Psoas muscle (tissue), 7 donors: ENCODE measurements at regions not wholly inside any gene's neighbourhood (a gene's known extent, or its start where the extent isn't known, plus 50 kb on each side); places are given as distances from the start of the nearest gene placed in this dataset.

Experiments
- ATAC-seq, 4 donors: fragments of 200-7000 bp; cut with Tn5 transposase; one replicate each; pipeline ENCODE4 v1.9.1; 2020; ENCODE audit warnings: moderate library complexity in 3 of 4, mild to moderate bottlenecking in 2 of 4
- DNase-seq, 2 donors: peaks; one replicate each; pipeline ENCODE4 v3.0.0-alpha.2; 2020
- H3K27ac ChIP-seq: fragments of 200-600 bp; one replicate; pipeline ENCODE4 v1.8.0; 2022
- H3K27me3 ChIP-seq, 3 donors: fragments of 200-600 bp in 1 of 3; one replicate each; pipeline versions ENCODE4 v1.6.1 to v1.8.0; 2013 to 2022; ENCODE audit warnings: low read length in 2 of 3, mild to moderate bottlenecking in 2 of 3, moderate library complexity in 1 of 3; ENCODE audit not compliant: insufficient read depth in 3 of 3
- H3K36me3 ChIP-seq, 2 donors: fragments of 200-600 bp in 1 of 2; one replicate each; pipeline versions ENCODE4 v1.6.1 to v1.8.0; 2013 to 2022; ENCODE audit warnings: low read depth in 1 of 2, mild to moderate bottlenecking in 1 of 2, moderate library complexity in 1 of 2; ENCODE audit not compliant: insufficient read depth in 1 of 2
- H3K4me1 ChIP-seq: fragments of 200-600 bp; one replicate; pipeline ENCODE4 v1.8.0; 2022
- H3K4me3 ChIP-seq: fragments of 200-600 bp; one replicate; pipeline ENCODE4 v1.8.0; 2022; ENCODE audit warnings: mild to moderate bottlenecking
- H3K9me3 ChIP-seq: fragments of 200-600 bp; one replicate; pipeline ENCODE4 v1.8.0; 2022
- WGBS, 3 donors: extraction: QIAGEN DNeasy Blood & Tissue Kit; methylation state at CpG; one replicate each; pipeline versions ENCODE4 v1.1.6 to v1.1.7; 2013; 5-methylcytosine and 5-hydroxymethylcytosine counted together
- intact Hi-C, 2 donors: fragments of 100-400 bp; cut with DNase I; formaldehyde crosslinking; loops; one replicate each; pipeline versions ENCODE4 v1.11.0 to v1.14.2; 2022
- TF ChIP-seq, protein P1 (sequence below): fragments of 200-600 bp; IDR thresholded peaks from one replicate; pipeline ENCODE4 v1.8.0; 2022; ENCODE audit warnings: antibody characterized with exemption
- donor health status: healthy with polysubstance abuse.
- donor health status: DM: no; HTN: no; CAD: no; lungs with moderate emphysema.
- donor health status: Bipolar disorder and iron deficiency.
- donor health status: healthy.
- donor health status: DM: yes; HTN: yes; CAD: no.
- donor health status: DM: no; HTN: no; CAD: no.
- donor health status: DM: yes; HTN: yes; CAD: no.

DNA sequence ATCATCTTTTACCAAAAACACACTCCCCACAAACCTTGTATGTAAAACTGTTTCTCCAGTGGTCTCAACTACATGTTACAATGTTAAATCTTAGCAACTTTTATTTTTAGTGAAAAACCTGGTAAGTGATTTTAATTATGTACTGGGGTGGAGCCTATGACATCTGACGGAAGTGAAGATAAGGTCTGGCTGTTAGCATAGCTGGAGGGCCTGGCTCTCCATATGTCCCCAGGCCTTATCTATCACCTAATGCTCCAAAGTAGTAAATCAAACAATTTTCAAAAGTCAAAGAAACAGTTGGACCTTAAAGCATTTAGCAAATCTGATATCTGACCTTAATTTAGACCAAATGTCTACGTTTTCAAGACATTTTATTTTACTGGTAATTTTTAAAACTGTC is 173.6 kb upstream of the SMAD3 start:
- TF ChIP-seq, protein P1, sequence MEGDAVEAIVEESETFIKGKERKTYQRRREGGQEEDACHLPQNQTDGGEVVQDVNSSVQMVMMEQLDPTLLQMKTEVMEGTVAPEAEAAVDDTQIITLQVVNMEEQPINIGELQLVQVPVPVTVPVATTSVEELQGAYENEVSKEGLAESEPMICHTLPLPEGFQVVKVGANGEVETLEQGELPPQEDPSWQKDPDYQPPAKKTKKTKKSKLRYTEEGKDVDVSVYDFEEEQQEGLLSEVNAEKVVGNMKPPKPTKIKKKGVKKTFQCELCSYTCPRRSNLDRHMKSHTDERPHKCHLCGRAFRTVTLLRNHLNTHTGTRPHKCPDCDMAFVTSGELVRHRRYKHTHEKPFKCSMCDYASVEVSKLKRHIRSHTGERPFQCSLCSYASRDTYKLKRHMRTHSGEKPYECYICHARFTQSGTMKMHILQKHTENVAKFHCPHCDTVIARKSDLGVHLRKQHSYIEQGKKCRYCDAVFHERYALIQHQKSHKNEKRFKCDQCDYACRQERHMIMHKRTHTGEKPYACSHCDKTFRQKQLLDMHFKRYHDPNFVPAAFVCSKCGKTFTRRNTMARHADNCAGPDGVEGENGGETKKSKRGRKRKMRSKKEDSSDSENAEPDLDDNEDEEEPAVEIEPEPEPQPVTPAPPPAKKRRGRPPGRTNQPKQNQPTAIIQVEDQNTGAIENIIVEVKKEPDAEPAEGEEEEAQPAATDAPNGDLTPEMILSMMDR, result no peak
- intact Hi-C loops, result no loop called here
- H3K4me1 ChIP-seq, result no peaks in the 10 kb centered on the region
- H3K36me3 ChIP-seq, result no peaks in the 10 kb centered on the region
- no peak overlapping the region for H3K4me3 ChIP-seq
- ATAC-seq, result no peak
- no peaks in the 10 kb centered on the region for H3K27me3 ChIP-seq
- H3K9me3 ChIP-seq, result no peaks in the 10 kb centered on the region
- H3K27ac ChIP-seq, result no peak overlapping the region
- 74 to 79% (median 77%) methylated on average over 2 of the region's 2 CpGs for WGBS, 3 donors
- DNase-seq, result no peak

DNA sequence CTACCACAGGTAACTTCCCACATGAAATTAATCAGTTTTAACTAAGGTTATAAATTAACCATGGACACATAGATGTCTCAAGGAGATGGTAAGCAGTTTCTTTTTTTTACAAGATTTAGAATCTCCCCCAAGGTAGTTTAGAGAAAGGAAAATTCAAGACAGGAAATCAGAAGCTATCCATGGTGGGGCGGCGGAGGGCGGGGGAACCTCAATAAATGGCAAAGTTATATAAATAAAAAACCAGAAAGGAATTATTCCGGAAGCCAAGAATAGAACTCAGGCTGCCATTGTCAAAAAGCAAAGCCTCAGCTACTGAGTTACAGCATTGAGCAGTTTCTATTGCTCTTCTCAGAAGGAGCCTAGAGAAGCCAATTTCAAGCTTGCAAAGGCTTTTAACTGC is 172.1 kb upstream of the SMAD3 start:
- TF ChIP-seq, protein P1, result no peak
- H3K4me1 ChIP-seq, result no peaks in the 10 kb centered on the region
- ATAC-seq, result no peak
- intact Hi-C loops, result no loop called here
- no peaks in the 10 kb centered on the region for H3K9me3 ChIP-seq
- H3K4me3 ChIP-seq, result no peak overlapping the region
- no peaks in the 10 kb centered on the region for H3K36me3 ChIP-seq
- 71 to 88% (median 86%) methylated on average over 4 of the region's 4 CpGs for WGBS, 3 donors
- no peak overlapping the region for H3K27ac ChIP-seq
- no peaks in the 10 kb centered on the region for H3K27me3 ChIP-seq
- no peak for DNase-seq

- Histone ChIP-seq H3K4me3 (no peak overlapping the region), H3K27me3 (no peaks in the 10 kb centered on the region), H3K9me3 (no peaks in the 10 kb centered on the region), H3K27ac (no peak overlapping the region), H3K36me3 (no peaks in the 10 kb centered on the region), H3K4me1 (no peaks in the 10 kb centered on the region)
- intact Hi-C loops, result no loop called here
- WGBS, 3 donors, result 88 to 99% (median 97%) methylated on average over 5 of the region's 5 CpGs
- ATAC-seq (no peak), DNase-seq (no peak)
- TF ChIP-seq, protein P1, result no peak
These were observed 171.0 kb upstream of the SMAD3 start for GRCh38 chr15:66894363-66894762.

- WGBS, 3 donors, result 72 to 96% (median 93%) methylated on average over 4 of the region's 4 CpGs
- Histone ChIP-seq H3K9me3 (no peaks in the 10 kb centered on the region), H3K27me3 (no peaks in the 10 kb centered on the region), H3K4me3 (no peak overlapping the region), H3K4me1 (no peaks in the 10 kb centered on the region), H3K36me3 (no peaks in the 10 kb centered on the region), H3K27ac (no peak overlapping the region)
- intact Hi-C loops, result no loop called here
- ATAC-seq (no peak), DNase-seq (no peak)
- TF ChIP-seq, protein P1, result no peak
These were observed 170.2 kb upstream of the SMAD3 start for GRCh38 chr15:66894986-66895780.
